SU-DHL-6 (cell line): ENCODE measurements at regions not wholly inside any gene's neighbourhood (a gene's known extent, or its start where the extent isn't known, plus 50 kb on each side); places are given as distances from the start of the nearest gene placed in this dataset.

Experiments
- EZH2phosphoT487 ChIP-seq: fragments of 200-600 bp; sonication (generic), shearing (Covaris generic); conservative IDR thresholded peaks from 2 replicates; pipeline ENCODE4 v1.6.1; 2018; ENCODE audit warnings: mild to moderate bottlenecking, antibody characterized with exemption, low read length, moderate library complexity, mixed read lengths
- TF ChIP-seq, protein P1 (sequence below): fragments of 200-600 bp; sonication (generic); IDR thresholded peaks from one replicate; pipeline ENCODE4 v1.5.1; 2017; ENCODE audit warnings: antibody characterized with exemption, mild to moderate bottlenecking, low read length, moderate library complexity; ENCODE audit not compliant: insufficient read depth, poor library complexity, severe bottlenecking

DNA sequence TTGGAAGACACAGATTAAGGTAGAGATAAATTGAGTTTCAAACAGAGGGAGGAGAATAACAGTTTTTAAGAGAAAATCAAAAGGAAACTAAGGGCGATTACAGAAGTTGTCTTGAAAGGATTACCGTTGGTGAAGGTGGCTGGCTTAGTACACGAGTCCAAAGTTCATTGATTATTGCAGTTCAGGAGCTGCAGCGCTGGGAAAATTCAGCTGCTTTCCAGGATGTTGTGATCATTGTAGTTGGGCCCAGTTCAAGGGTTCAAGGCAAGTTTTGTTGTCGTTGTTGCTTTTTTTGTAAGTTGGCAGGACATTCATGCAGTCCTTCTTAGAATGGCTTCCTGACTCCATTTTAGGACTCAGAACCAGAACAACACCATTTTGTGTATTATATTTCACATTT, 461.7 kb downstream of the RAPGEF2 start:
- TF ChIP-seq, protein P1, sequence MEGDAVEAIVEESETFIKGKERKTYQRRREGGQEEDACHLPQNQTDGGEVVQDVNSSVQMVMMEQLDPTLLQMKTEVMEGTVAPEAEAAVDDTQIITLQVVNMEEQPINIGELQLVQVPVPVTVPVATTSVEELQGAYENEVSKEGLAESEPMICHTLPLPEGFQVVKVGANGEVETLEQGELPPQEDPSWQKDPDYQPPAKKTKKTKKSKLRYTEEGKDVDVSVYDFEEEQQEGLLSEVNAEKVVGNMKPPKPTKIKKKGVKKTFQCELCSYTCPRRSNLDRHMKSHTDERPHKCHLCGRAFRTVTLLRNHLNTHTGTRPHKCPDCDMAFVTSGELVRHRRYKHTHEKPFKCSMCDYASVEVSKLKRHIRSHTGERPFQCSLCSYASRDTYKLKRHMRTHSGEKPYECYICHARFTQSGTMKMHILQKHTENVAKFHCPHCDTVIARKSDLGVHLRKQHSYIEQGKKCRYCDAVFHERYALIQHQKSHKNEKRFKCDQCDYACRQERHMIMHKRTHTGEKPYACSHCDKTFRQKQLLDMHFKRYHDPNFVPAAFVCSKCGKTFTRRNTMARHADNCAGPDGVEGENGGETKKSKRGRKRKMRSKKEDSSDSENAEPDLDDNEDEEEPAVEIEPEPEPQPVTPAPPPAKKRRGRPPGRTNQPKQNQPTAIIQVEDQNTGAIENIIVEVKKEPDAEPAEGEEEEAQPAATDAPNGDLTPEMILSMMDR = no peak
- TF ChIP-seq EZH2phosphoT487 = no peak
